Liver (tissue), 3 donors: ENCODE measurements at regions not wholly inside any gene's neighbourhood (a gene's known extent, or its start where the extent isn't known, plus 50 kb on each side); places are given as distances from the start of the nearest gene placed in this dataset.
"Not testable (repeated sequence)": the region's sequence is repeated elsewhere in the genome, so short reads cannot be mapped to it uniquely, and the experiment has no call there.

Experiments used
- FOXA1 ChIP-seq: IDR thresholded peaks from 2 replicates; pipeline ENCODE4 v1.6.1; 2016; ENCODE audit warnings: antibody characterized with exemption
- GABPA ChIP-seq, 2 donors: IDR thresholded peaks in 1 of 2; conservative IDR thresholded peaks in 1 of 2; 2 replicates each; pipeline ENCODE4 v1.6.1; 2016; ENCODE audit warnings: antibody characterized with exemption in 2 of 2, mild to moderate bottlenecking in 1 of 2, moderate library complexity in 1 of 2
- HNF4A ChIP-seq, 2 donors: conservative IDR thresholded peaks; 2 replicates each; pipeline ENCODE4 v1.6.1; 2016; ENCODE audit warnings: antibody characterized with exemption in 2 of 2, mild to moderate bottlenecking in 2 of 2
- MAX ChIP-seq: IDR thresholded peaks from 2 replicates; pipeline ENCODE4 v1.6.1; 2016; ENCODE audit warnings: antibody characterized with exemption
- NR2F2 ChIP-seq: IDR thresholded peaks from 2 replicates; pipeline ENCODE4 v1.6.1; 2016; ENCODE audit warnings: antibody characterized with exemption
- RAD21 ChIP-seq, 2 donors: IDR thresholded peaks; 2 replicates each; pipeline ENCODE4 v1.6.1; 2016; ENCODE audit warnings: antibody characterized with exemption in 2 of 2, mild to moderate bottlenecking in 2 of 2
- REST ChIP-seq: IDR thresholded peaks from 2 replicates; pipeline ENCODE4 v1.6.1; 2016; ENCODE audit warnings: antibody characterized with exemption, mild to moderate bottlenecking
- RXRA ChIP-seq, 2 donors: IDR thresholded peaks; 2 replicates each; pipeline ENCODE4 v1.6.1; 2017 to 2018; ENCODE audit warnings: antibody characterized with exemption in 2 of 2, mild to moderate bottlenecking in 1 of 2
- SP1 ChIP-seq: IDR thresholded peaks from 2 replicates; pipeline ENCODE4 v1.6.1; 2018; ENCODE audit warnings: antibody characterized with exemption, mild to moderate bottlenecking
- TAF1 ChIP-seq: conservative IDR thresholded peaks from 2 replicates; pipeline ENCODE4 v1.6.1; 2016; ENCODE audit warnings: antibody characterized with exemption, mild to moderate bottlenecking
- YY1 ChIP-seq: IDR thresholded peaks from 2 replicates; pipeline ENCODE4 v1.6.1; 2016; ENCODE audit warnings: antibody characterized with exemption, mild to moderate bottlenecking
- TF ChIP-seq, protein P1 (sequence below): fragments of 150-350 bp; IDR thresholded peaks from 2 replicates; pipeline ENCODE4 v1.5.1; 2017; ENCODE audit warnings: improper control_type of control experiment, low read depth, low read length; ENCODE audit not compliant: missing input control
- TF ChIP-seq, protein P2 (sequence below): IDR thresholded peaks from 2 replicates; pipeline ENCODE4 v1.6.1; 2016; ENCODE audit warnings: antibody characterized with exemption
- TF ChIP-seq, protein P3 (sequence below): IDR thresholded peaks from 2 replicates; pipeline ENCODE4 v1.6.1; 2016; ENCODE audit warnings: antibody characterized with exemption
- donor health status: healthy.
- donor health status: healthy.

DNA sequence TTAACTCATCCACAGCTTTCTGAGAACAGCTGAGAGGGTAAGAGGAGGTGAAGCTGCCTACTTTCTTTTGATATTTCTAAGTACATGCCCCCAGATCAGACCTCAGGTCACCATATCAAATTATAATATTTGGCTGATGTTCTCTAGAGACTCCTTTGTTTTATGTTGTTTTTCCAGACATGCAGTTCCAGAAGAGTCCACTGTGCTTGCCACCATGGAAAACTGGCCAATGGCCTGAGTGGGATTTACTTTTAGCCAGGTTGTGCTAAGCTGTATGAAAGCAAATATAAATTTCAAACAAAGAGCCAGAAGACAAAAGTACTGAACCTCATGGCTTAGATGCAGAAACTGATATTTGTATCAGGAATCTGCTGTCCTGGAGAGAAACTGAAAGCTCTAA, 123.6 kb upstream of the METTL14 start:
- not testable (repeated sequence) for TF ChIP-seq TAF1; REST; HNF4A (conservative IDR thresholded peaks at IDR 0.05); FOXA1; RAD21 (IDR thresholded peaks at IDR 0.05); MAX; SP1; RXRA (IDR thresholded peaks at IDR 0.05); YY1; NR2F2; GABPA (IDR thresholded peaks at IDR 0.05 in 1 of 2, conservative IDR thresholded peaks at IDR 0.05 in 1 of 2)
- TF ChIP-seq, protein P1, sequence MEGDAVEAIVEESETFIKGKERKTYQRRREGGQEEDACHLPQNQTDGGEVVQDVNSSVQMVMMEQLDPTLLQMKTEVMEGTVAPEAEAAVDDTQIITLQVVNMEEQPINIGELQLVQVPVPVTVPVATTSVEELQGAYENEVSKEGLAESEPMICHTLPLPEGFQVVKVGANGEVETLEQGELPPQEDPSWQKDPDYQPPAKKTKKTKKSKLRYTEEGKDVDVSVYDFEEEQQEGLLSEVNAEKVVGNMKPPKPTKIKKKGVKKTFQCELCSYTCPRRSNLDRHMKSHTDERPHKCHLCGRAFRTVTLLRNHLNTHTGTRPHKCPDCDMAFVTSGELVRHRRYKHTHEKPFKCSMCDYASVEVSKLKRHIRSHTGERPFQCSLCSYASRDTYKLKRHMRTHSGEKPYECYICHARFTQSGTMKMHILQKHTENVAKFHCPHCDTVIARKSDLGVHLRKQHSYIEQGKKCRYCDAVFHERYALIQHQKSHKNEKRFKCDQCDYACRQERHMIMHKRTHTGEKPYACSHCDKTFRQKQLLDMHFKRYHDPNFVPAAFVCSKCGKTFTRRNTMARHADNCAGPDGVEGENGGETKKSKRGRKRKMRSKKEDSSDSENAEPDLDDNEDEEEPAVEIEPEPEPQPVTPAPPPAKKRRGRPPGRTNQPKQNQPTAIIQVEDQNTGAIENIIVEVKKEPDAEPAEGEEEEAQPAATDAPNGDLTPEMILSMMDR: not testable (repeated sequence)
- TF ChIP-seq, protein P2, sequence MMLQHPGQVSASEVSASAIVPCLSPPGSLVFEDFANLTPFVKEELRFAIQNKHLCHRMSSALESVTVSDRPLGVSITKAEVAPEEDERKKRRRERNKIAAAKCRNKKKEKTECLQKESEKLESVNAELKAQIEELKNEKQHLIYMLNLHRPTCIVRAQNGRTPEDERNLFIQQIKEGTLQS: not testable (repeated sequence)
- TF ChIP-seq, protein P3, sequence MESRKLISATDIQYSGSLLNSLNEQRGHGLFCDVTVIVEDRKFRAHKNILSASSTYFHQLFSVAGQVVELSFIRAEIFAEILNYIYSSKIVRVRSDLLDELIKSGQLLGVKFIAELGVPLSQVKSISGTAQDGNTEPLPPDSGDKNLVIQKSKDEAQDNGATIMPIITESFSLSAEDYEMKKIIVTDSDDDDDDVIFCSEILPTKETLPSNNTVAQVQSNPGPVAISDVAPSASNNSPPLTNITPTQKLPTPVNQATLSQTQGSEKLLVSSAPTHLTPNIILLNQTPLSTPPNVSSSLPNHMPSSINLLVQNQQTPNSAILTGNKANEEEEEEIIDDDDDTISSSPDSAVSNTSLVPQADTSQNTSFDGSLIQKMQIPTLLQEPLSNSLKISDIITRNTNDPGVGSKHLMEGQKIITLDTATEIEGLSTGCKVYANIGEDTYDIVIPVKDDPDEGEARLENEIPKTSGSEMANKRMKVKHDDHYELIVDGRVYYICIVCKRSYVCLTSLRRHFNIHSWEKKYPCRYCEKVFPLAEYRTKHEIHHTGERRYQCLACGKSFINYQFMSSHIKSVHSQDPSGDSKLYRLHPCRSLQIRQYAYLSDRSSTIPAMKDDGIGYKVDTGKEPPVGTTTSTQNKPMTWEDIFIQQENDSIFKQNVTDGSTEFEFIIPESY: not testable (repeated sequence)
